Right kidney (tissue), 1 donor: ENCODE measurements at regions not wholly inside any gene's neighbourhood (a gene's known extent, or its start where the extent isn't known, plus 50 kb on each side); places are given as distances from the start of the nearest gene placed in this dataset.
"Not testable (repeated sequence)": the region's sequence is repeated elsewhere in the genome, so short reads cannot be mapped to it uniquely, and the experiment has no call there.

Source experiments
- DNase-seq: peaks from one replicate; pipeline ENCODE4 v3.0.0-alpha.2; 2016

GRCh38 chr12:59079002-59079401 is 158.7 kb upstream of the LRIG3 start:
- DNase-seq, result no peak

- no peak for DNase-seq
Observed at GRCh38 chr12:59077575-59078426, 157.5 kb upstream of the LRIG3 start.

- DNase-seq, result no peak
Observed at GRCh38 chr12:59077153-59077552, 156.8 kb upstream of the LRIG3 start.

- DNase-seq, result no peak
Observed at GRCh38 chr12:59076622-59077021, 156.3 kb upstream of the LRIG3 start.

GRCh38 chr12:59075968-59076490 is 155.7 kb upstream of the LRIG3 start:
- DNase-seq, result no peak

- no peak for DNase-seq
Observed at GRCh38 chr12:59075141-59075540, 154.8 kb upstream of the LRIG3 start.

- no peak for DNase-seq
Observed at GRCh38 chr12:59070322-59070933, 150.1 kb upstream of the LRIG3 start.

- DNase-seq, result no peak
Observed at GRCh38 chr12:59069516-59069915, 149.2 kb upstream of the LRIG3 start.

- no peak for DNase-seq
Observed at GRCh38 chr12:59068436-59068835, 148.1 kb upstream of the LRIG3 start.

- peak; percentile 22 for DNase-seq
Observed at GRCh38 chr12:59067083-59067482, 146.8 kb upstream of the LRIG3 start.

- DNase-seq, result no peak
Observed at GRCh38 chr12:59066445-59066844, 146.1 kb upstream of the LRIG3 start.

- DNase-seq, result no peak
Observed at GRCh38 chr12:59059088-59059935, 139.0 kb upstream of the LRIG3 start.

- DNase-seq, result no peak
Observed at GRCh38 chr12:59056966-59057365, 136.7 kb upstream of the LRIG3 start.

GRCh38 chr12:59055204-59055860 is 135.0 kb upstream of the LRIG3 start:
- DNase-seq, result no peak

GRCh38 chr12:59053266-59053899 is 133.1 kb upstream of the LRIG3 start:
- not testable (repeated sequence) for DNase-seq

- DNase-seq, result no peak
Observed at GRCh38 chr12:59046763-59047534, 126.6 kb upstream of the LRIG3 start.

- DNase-seq, result no peak
Observed at GRCh38 chr12:59044791-59045190, 124.5 kb upstream of the LRIG3 start.

GRCh38 chr12:59041241-59042121 is 121.2 kb upstream of the LRIG3 start:
- DNase-seq, result no peak

- peak; percentile 27 for DNase-seq
Observed at GRCh38 chr12:59040656-59041055, 120.4 kb upstream of the LRIG3 start.

GRCh38 chr12:59040043-59040442 is 119.7 kb upstream of the LRIG3 start:
- DNase-seq, result no peak
